HG02885 (cell line): ENCODE measurements at regions not wholly inside any gene's neighbourhood (a gene's known extent, or its start where the extent isn't known, plus 50 kb on each side); places are given as distances from the start of the nearest gene placed in this dataset.
"Not testable (repeated sequence)": the region's sequence is repeated elsewhere in the genome, so short reads cannot be mapped to it uniquely, and the experiment has no call there.

Experiments used
- ATAC-seq: cut with Tn5 transposase; IDR thresholded peaks from one replicate; pipeline ENCODE4 v1.9.1; 2021; ENCODE audit warnings: mild to moderate bottlenecking; ENCODE audit not compliant: unreplicated experiment, poor library complexity

DNA sequence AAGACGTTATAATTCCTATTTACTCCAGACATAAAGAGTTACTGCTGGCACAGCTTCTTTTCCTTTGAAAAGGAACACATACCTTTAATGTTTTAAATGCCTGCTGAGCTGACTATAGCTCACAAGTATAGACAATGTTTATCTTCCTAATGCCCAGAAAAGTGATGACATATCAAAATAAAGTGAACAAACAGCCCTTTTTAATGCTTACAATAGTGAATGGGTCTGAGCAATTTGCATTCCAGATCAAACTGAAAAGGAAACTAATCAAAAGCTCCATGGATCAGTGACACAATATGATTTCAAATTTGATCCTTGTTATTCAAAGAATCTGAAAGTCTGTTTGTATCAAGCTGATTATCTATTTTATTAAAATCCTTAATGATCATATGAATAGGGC lies 233.6 kb upstream of the SEMA3E start:
- no peak for ATAC-seq

DNA sequence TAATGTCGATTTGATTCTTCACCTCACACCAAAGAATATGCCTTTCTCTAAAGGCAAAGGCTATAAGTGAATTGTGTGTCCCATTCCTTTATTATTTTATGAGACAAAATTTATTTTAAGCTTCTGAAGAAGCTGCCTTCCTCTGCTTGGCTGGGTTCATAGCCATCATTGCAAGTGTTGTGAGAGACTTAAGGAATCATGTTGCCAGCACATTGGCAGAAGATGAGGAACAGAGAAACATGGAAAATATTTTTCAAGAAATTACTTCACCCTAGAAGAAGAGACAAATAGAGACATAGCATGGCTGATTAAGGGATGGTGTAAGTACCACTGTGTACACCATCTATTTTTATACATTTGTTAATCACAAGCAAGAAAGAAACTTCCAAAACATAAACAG lies 230.1 kb upstream of the SEMA3E start:
- no peak for ATAC-seq

DNA sequence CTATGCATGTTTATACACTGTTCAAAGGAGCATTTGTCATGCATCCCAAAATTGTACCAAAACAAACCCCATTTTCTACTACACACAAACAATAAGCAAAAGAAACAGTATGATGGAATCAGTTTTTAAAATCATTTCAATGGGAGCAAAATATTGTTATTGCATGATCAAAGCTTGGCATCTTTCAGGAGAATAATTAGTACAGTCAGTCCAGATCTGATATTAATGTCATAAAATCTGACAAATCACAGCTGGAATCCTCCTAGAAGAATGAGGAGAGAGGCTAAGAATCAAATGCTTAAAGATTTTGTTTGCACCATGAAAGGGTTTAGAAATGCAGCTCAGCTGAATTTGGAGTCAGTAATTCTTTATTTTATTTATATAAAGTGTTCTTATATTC lies 229.7 kb upstream of the SEMA3E start:
- no peak for ATAC-seq

DNA sequence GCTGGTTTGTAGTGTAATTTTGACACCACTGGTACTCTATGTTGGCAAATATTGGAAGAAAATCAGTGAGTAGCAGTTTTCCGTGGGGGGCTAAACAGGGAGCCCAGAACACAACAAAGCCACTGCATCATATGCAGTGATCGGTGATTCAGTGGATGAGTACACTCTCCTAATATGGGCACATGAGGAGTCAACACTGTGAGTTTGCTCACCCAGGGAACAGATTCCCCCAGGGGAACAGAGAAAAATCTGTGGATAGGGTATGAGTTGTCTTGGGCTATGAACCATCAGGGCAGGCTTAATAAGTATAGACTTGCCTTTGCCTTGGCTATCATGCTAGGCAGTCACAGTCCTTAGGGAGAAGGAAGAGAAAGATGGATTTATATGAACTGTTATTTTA lies 227.7 kb upstream of the SEMA3E start:
- no peak for ATAC-seq

DNA sequence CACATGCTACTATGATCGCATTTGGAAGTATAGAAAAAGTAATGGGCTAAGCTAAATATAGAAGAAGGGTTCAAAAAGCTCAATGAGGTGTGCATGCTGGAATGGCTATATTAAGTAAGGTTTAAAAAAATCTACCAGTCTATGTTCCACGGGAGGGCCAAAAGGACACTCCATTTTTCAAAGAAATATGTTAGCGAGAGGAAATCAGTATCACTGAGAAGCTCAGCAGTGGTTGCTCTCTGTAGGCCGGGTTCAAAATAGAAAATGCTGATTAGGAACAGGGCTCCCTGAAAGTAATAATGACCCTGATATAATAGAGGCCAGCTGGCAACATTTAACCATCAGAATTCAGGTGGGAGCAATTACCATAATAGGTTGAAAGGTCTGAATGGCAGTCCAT lies 224.5 kb upstream of the SEMA3E start:
- no peak for ATAC-seq

DNA sequence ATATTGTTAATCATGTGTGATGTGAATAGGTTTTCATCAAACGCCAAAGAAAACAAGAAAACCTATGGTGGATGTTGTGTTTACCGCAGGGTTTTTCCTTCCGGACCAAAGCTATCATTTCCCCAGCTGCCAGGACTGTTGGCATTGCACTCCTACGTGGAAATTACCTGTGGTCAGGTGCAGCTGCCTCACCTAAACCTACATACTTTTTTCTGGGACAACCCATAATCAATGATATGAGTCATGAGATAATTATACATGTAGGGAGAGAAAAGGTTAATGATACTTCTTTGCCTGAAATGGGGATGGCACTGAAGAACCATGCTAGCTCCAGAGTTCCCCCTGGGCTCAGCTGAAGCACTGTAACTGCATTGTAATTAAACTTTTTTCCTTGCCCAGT lies 223.6 kb upstream of the SEMA3E start:
- no peak for ATAC-seq

DNA sequence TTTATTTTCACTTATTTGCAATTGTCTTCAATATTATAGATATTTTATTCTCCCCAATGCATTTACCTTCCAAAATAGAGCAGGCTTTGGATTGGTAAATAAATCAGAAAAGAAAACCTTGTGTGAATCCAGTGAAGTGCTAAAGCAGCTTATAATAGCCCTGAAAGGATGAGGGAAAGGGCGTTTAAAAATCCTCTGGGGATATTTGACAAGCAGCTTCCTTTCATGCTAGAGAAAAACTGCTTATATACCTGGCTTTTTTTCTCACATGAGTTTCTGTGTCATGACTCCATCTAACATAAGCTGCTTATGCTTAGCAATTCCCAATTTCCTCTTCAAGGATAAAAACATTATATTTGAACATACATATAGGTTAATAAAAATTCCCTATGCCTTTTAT lies 221.6 kb upstream of the SEMA3E start:
- ATAC-seq = no peak

DNA sequence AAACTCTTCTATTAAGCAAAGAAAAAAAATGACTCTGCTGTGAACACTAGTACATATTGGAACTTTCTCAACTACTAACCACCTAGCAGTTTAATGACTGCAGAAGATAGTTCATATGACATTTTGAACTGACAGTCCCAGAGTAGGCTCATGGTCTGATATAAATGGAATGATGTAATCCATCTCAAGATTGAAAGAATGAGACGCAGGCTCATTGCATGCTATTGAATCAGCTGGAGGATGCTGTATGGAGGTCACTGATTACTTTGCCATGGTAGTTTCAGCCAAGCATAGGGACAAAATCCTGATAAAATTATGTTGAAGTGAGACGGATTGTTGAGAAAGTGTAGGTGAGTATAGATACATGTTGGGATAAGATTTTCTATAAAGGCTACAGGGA lies 217.6 kb upstream of the SEMA3E start:
- no peak for ATAC-seq

DNA sequence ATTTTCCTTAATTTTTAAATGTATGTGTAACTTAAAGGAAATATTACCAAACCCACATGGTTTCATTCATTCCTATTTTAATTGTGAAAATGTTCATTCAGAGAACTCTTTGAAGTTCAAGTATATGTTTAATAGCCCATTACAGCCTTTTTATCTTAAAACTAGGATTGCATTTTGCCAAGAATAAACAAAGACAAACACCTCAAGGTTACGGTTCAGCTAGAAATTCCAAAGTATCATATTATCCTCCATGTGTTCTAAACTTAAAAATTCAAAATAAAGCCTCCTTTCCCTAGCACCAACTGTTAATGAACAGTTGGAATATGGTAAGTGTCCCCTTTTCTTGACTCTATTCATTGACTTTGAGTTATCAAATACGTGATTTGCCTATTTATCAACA lies 215.6 kb upstream of the SEMA3E start:
- no peak for ATAC-seq

DNA sequence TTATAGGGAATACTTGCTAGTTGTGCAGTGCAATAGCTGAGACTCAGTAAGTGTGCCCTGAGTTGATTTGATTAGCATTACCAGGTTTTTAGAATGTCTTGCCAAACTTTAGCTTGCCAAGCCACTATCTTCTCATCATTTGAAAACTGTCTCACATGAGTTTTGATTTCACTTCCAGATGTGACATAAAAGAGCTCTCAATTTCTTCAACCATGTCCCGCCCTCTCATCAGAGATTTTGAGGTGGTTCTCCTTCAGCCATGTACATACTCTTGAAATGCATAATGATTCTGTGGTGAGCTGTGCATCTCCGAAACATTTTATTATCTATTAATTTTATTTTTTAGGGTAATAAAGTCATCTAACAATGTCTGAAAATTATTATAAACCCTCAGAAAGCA lies 215.0 kb upstream of the SEMA3E start:
- no peak for ATAC-seq

DNA sequence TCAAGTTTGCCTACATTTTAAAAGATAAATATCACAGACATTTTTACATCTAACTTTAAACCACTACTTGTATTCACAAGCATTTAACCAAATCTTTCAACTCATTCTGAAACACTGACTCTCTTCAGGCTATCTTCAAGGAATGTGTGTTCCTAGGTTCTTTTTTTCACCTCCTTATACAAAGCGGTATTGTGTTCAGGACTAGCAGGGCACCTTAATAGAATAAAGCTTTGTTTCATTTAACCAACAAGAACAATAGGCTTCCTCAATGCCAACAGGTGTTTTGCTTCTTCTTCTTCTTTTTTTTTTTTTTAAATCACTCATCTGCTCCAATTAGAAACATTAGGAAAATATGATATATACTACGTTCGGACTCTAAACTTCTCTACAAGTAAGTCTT lies 212.9 kb upstream of the SEMA3E start:
- ATAC-seq = no peak

DNA sequence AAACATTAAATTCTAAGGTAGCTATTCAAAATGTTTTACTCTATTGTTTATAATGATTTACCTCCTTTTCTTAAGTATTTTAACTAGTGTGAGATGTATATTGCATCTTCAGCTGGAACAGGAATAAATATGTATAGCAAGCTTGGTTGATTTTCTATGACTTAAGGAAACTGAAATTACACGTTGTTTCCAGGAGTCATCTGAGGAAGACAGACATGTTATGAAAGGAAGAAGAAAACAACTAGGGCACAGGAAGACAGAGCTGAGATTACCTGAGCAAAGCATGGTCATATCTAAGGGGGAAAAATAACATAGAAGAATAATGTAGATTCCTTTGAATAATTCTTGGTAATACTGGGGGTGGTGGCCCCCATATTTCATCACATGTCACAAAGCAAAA lies 210.9 kb upstream of the SEMA3E start:
- no peak for ATAC-seq

DNA sequence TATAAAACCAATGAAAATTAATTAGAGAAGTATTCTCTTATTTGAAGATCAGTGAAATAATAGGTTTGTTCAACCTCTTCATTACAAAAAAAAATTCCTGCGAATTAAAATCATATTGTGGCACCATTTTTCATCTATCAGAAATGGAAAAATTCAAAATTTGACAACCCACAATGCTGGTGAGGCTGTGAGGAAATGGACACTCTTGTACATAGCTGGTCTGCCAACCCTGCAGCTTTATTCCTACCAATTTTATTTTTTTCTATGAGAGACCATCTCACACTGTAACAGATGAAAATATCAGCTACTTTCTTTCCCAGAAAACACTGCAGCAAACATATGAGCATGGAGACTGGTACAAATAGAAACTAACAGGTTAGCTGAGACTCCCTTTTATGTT lies 208.8 kb upstream of the SEMA3E start:
- no peak for ATAC-seq

DNA sequence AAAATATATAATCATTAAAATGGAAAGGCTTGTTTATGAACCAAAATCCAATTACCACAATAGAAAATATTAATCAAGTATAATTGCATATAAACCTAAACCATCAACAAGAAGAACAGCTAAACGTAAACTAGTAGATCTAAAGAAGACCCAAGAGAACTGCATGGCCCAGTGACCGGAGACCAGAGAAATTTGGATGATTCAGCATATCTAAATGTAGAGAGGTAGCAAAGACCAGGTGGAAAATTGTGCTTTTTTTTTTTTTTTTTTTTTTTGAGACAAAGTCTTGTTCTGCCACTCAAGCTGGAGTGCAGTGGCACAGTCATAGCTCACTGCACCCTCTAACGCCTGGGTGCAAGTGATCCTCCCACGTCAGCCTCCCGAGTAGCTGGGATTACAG lies 207.2 kb upstream of the SEMA3E start:
- ATAC-seq = no peak

DNA sequence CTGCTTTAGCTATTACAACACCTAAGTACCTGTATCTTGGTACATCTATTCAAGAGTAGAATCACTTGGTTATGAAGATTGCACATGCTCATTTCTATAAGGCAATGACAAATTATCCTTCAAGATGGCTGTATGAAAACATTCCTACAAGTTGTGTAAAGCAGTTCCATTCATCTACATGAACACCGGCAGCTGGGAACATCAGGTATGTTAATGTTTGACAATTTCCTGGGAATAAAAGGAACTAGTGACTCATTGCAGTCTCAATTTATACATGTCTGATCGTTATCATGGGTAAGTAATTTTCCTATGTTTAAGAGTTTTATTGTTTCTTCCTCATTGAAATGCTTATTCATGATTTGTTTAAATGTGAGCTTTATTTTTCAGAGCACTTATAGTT lies 203.2 kb upstream of the SEMA3E start:
- no peak for ATAC-seq

DNA sequence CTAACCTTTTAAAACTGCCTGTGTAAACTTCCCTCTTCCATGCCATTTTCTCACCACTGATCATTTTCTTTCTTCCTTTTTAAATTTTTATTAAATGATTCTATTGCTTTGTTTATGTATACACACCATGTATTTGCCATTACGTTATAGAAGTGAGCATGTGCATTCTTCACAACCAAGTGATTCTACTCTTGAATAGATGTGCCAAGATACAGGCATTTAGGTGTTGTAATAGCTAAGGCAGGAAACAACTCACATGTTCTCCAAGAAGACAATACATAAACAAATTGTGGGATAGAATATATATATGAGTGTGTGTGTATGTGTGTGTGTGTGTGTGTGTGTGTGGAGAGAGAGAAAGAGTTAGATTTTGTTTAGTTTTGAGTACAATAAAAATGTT lies 202.6 kb upstream of the SEMA3E start:
- ATAC-seq = no peak

DNA sequence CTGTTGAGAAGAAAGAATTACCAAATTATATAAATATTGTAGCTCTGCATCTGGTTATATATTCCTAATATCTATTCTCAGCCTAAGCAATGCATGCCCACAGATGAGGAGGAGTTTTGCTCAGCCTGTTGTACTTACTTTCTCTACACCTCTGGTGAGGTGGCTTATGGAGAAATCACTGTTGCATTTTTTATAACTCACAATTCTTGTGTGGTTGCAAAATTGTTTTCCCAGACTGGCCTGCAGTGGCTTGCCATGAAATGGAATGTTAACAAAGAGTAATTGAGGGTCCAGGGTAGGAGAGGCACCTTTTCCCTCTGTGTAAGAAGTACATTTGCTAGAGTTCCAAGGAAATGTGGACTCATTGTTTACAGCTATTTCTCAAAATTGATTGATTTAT lies 202.0 kb upstream of the SEMA3E start:
- ATAC-seq = no peak

DNA sequence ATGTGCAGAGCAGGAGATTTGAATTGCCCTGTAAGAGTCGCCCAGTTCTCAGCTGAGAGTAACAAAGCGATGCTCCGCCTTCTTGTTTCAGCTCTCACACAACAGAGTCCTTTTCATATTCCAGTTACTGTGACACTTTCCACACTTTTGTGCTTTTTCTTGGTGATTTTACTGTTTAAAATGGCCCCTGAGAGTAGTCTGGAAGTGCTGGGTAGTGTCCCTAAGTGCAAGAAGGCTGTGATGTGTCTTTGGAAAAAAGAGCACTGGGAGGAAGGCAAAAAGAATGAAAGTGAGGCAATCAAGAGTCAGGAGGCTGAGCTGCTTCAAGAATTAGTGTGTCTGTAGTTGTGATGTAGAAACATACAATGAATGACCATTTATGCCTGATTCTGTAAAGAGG lies 201.2 kb upstream of the SEMA3E start:
- ATAC-seq = no peak

DNA sequence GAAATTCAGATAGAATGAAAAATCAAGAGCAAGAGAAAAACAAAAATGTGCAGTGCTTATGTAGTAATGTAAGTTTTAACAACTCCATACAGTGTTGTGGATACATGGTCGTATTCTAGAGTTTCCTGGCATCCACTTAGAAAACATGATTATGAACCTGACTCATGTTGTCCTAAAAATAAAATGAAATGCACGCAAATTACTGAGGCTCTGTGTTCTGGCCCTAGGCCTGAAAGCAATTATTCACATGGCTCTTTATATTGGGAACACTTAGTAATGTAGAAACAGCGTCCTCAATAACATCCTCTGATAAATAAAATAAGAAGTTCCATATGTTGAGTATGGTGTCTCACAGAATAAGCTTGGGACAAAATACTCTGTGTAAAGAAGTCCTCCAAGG lies 200.2 kb upstream of the SEMA3E start:
- ATAC-seq = no peak

DNA sequence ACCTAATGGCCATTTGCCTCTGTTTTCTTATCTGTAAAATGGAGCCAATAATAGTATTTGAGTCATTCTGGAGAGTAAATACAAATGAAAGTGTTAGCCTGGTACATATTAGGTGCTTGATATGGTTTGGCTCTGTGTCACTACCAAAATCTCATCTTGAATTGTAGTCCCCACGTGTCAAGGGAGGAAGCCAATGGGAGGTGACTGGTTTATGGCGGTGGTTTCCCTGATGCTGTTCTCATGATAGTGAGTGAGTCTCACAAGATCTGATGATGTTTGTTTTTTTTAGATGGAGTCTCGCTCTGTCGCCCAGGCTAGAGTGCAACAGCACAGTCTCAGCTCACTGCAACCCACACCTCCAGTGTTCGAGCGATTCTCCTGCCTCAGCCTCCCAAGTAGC lies 194.0 kb upstream of the SEMA3E start:
- ATAC-seq = no peak

DNA sequence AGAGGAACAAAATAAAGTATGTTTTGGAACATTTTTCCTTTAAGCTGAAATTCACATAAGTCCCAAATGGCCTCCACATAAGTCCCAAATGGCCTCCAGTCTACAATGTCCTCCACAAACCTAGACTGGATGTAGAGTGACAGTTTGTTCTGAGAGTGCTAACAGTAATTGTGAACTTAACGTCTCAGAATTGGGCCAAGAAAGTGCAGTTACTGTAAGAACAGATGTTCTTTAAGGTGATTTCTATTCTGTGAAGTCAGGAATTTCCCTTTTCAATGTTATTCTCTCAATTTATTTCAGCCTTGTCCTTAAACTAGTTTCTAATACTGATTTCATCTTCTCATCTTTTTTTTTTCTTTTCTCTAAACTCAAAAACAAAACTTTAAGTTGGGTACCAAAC lies 188.7 kb upstream of the SEMA3E start:
- no peak for ATAC-seq

DNA sequence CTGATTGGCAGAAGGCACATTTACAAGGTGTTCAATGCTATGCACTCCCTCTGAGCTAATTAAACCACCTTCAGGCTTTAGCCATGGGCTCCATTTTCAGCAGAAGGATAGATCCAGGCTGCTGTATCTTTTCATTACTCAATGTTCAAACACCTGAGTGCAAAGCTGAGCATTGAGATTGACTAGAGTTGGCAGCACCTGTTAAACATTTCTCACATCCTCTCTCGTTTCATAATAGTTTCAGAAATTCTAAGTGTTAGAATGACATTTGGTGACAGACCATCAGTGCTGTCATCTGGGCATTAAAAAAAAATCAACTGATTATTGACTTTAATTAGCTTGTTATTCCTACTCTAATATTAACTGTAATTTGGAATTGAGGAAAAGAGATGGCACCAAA lies 187.1 kb upstream of the SEMA3E start:
- ATAC-seq = no peak

DNA sequence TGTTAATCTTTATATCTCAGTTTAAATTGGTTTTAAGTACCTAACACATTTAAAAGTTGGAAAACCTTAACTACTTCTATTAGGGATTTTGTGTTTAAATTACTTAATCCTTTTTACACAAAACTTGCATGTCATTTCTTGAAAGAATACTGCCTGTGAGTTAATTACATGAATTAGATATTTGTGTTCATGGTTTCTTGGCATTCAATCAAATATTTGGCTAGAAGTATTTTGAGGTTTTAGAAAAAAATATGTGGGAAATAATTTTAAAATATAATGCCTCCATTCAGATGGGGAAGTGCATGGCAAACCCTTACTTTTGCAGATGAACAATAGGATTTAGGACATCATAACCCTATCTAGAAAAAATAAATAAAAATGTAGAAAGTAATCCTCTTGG lies 186.5 kb upstream of the SEMA3E start:
- no peak for ATAC-seq

DNA sequence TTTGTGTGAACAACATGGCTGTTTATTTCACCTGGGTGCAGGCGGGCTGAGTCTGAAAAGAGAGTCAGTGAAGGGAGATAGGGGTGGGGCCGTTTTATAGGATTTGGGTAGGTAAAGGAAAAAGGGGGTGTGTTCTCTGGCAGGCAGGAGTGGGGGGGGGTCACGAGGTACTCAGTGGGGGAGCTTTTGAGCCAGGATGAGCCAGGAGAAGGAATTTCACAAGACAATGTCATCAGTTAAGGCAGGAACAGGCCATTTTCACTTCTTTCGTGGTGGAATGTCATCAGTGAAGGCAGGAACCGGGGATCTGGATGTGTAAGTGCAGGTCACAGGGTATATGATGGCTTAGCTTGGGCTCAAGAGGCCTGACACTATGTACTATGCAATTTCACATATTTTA lies 184.8 kb upstream of the SEMA3E start:
- ATAC-seq = not testable (repeated sequence)
